NCI-H2227 (cell line): ENCODE measurements at regions not wholly inside any gene's neighbourhood (a gene's known extent, or its start where the extent isn't known, plus 50 kb on each side); places are given as distances from the start of the nearest gene placed in this dataset.
"Not testable (repeated sequence)": the region's sequence is repeated elsewhere in the genome, so short reads cannot be mapped to it uniquely, and the experiment has no call there.

Experiments used
- DNase-seq: peaks from one replicate; lab custom pipeline; 2025; ENCODE audit not compliant: unreplicated experiment; lab: John Stamatoyannopoulos, UW

GRCh38 chr11:25742800-25743199, 589.1 kb upstream of the ANO3 start:
- no peak for DNase-seq

GRCh38 chr11:25755381-25755780, 576.5 kb upstream of the ANO3 start:
- no peak for DNase-seq

GRCh38 chr11:25755918-25756584, 575.9 kb upstream of the ANO3 start:
- DNase-seq: no peak

GRCh38 chr11:25758145-25758661, 573.7 kb upstream of the ANO3 start:
- DNase-seq: no peak

GRCh38 chr11:25766332-25767015, 565.5 kb upstream of the ANO3 start:
- no peak for DNase-seq

GRCh38 chr11:25769287-25769686, 562.6 kb upstream of the ANO3 start:
- DNase-seq: no peak

- no peak for DNase-seq
Observed at GRCh38 chr11:25771605-25772004, 560.3 kb upstream of the ANO3 start.

- no peak for DNase-seq
Observed at GRCh38 chr11:25775603-25776002, 556.3 kb upstream of the ANO3 start.

GRCh38 chr11:25776238-25776637, 555.7 kb upstream of the ANO3 start:
- no peak for DNase-seq

- no peak for DNase-seq
Observed at GRCh38 chr11:25777343-25777742, 554.6 kb upstream of the ANO3 start.

GRCh38 chr11:25779033-25779432, 552.9 kb upstream of the ANO3 start:
- no peak for DNase-seq

- DNase-seq: no peak
Observed at GRCh38 chr11:25787416-25787815, 544.5 kb upstream of the ANO3 start.

GRCh38 chr11:25790396-25790795, 541.5 kb upstream of the ANO3 start:
- no peak for DNase-seq

GRCh38 chr11:25793637-25794036, 538.3 kb upstream of the ANO3 start:
- no peak for DNase-seq

GRCh38 chr11:25794804-25795203, 537.1 kb upstream of the ANO3 start:
- no peak for DNase-seq

- DNase-seq: no peak
Observed at GRCh38 chr11:25816411-25816810, 515.5 kb upstream of the ANO3 start.

- DNase-seq: no peak
Observed at GRCh38 chr11:25824688-25825087, 507.2 kb upstream of the ANO3 start.

- DNase-seq: not testable (repeated sequence)
Observed at GRCh38 chr11:25831485-25831884, 500.4 kb upstream of the ANO3 start.

GRCh38 chr11:25838918-25839625, 492.9 kb upstream of the ANO3 start:
- DNase-seq: no peak

- no peak for DNase-seq
Observed at GRCh38 chr11:25844811-25845210, 487.1 kb upstream of the ANO3 start.

GRCh38 chr11:25855916-25856315, 476.0 kb upstream of the ANO3 start:
- DNase-seq: no peak

- DNase-seq: no peak
Observed at GRCh38 chr11:25859776-25860175, 472.2 kb upstream of the ANO3 start.
